NCI-H1092 (cell line): ENCODE measurements at regions not wholly inside any gene's neighbourhood (a gene's known extent, or its start where the extent isn't known, plus 50 kb on each side); places are given as distances from the start of the nearest gene placed in this dataset.

ENCODE experiments used
- DNase-seq: peaks from one replicate; lab custom pipeline; 2025; lab: John Stamatoyannopoulos, UW

DNA sequence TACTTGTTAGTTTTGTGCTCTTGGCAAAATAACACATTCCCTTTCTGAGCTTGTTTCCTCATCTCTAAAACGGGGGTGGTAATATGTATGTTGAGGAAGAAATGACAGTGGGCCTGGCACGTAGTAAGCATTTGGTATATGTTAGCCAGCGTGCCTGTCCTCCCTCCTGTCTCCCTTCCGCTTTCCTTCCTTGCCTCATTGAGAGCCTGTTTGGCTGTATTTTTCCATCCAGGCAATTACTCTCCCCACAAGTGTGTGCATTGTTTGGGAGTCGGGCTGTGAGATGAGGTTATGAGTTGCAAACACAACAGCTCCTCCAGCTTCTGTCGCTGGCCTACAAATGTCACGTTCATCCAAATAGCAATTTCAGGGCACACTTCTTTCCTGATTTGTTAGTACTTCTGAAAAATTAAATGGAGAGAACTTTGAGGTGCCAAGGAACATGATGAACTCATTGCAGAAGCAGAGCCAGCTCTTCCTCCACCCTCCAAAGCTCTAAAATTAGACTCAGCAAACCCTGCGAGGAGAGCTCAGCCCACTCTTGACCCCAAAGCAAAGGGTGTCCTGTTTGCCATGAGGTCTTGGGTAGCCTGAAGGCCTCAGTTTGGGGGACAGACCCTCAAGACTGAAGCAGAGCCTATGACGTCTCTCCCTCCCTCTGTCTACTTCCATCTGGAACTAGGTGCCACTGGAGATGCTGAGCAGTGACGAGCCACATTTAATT, 50.7 kb upstream of the TOX2 start:
- DNase-seq: no peak

DNA sequence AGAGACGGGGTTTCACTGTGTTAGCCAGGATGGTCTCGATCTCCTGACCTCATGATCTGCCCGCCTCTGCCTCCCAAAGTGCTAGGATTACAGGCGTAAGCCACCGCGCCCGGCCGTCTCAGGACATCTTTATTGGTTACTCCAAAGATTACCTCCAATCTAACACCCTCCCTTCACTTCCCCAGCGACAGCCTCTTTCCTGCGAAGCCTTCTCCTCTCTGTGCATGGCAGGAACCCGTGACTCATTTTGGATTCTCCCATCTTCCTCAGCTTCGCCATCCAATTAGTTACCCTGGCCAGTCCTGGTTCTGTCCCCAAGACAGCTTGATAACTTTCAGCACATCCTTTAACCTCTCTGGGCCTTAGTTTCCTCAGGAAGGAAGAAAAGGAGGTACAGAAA, 51.3 kb upstream of the TOX2 start:
- DNase-seq: no peak

DNA sequence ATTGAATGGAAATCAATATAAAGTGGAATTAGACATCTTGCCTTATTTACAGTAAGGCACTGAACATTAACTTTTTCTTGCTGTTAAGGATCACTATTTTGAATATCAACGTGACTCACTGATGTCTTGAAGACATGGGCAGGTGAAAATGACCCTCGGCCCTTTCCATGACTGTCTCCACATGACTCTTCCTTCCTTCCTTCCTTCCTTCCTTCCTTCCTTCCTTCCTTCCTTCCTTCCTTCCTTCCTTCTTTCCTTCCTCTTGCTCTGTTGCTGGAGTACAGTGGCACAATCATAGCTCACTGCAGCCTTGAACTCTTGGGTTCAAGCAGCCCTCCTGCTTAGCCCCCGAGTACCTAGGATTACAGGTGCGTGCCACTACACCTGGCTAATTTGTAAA, 52.2 kb upstream of the TOX2 start:
- no peak for DNase-seq

DNA sequence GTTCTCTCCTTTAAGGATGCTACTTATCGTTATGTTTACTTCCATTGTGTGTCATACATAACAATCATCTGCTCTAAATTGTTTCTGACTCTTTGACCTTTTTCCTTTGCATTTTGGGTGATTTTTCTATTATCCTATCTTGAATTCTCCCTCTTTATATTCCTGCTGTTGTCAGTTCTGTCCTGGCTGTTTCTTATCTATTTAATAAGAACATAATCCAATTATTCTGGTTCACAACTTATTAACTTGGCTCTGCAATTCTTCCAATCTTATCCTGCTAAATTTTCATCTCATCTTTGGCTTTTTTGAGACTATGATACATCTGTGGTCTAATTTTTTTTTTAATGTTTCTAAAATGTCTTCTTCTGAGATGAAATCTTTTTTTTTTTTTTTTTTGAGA, 54.7 kb upstream of the TOX2 start:
- DNase-seq: no peak

DNA sequence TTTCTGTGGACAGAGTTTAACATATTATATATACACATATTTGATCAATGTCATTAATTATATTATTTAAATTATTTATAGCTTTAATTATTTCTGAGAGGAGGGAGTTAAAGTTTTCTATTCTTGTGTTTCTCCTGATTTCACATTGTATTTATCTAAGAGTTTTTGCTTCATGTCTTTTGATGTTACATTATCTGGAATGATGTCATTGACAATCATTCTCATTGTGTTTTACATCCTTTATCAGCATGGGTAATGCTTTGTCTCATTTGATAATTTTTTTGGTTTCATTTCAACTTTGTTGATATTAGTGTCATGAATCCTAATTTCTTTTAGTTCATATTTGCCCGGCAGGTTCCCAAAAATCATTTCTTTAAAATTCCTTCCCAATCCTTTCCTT, 56.7 kb upstream of the TOX2 start:
- no peak for DNase-seq

DNA sequence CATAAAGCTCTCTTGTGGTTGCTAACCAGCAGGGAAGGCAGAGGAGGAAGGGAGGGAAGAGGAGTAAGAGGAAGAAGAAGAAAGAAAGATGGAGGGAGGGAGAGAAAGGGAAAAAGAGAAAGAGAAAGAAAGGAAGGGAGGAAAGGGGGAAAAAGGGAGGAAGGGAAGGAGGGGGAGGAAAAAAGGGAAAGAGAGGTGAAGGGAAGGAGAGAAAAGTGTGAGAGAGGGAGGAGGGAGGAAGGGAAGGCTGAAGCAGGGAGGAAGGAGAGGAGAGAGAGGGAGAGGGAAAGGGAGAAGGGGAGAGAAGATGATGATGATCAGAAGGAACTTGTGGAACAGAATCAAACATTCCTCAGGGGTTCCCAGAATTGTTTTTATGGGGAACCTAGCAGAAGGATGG, 57.5 kb upstream of the TOX2 start:
- no peak for DNase-seq

DNA sequence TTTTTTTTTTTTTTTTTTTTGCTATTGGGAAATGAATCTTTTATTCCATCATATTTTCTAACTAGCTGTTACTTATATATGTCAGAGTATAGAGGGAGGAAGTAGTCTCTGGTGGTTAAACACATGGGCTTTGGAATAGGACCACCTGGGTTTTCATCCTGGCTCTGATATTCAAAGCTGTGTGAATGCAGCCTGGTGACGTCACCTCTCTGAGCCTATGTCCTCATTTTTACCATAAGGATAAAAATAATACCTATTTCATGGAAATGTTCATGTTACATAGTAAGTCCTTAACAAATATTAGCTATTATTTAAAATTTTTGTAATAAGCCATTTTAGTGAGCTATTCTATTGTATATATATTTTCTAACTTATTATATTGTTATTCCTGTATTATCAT, 58.8 kb upstream of the TOX2 start:
- DNase-seq: no peak

DNA sequence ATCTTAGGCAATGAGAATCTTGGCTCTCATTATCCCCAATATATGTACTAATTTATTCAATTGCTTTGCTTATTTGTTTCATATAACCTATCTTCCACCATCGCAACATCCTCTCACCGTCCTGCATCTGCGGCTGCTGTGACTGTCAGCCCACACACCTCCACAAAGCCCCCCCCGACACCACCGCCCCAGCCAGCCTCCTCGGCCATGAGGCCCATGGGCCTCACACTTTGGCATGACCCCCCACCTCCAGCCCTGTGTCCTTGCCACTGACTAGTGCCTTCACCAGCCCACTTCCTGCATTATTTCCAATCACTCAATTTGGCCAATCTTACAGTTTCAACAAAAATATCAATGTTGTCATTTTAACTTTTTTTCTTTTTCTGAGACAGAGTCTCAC, 60.7 kb upstream of the TOX2 start:
- DNase-seq: no peak

DNA sequence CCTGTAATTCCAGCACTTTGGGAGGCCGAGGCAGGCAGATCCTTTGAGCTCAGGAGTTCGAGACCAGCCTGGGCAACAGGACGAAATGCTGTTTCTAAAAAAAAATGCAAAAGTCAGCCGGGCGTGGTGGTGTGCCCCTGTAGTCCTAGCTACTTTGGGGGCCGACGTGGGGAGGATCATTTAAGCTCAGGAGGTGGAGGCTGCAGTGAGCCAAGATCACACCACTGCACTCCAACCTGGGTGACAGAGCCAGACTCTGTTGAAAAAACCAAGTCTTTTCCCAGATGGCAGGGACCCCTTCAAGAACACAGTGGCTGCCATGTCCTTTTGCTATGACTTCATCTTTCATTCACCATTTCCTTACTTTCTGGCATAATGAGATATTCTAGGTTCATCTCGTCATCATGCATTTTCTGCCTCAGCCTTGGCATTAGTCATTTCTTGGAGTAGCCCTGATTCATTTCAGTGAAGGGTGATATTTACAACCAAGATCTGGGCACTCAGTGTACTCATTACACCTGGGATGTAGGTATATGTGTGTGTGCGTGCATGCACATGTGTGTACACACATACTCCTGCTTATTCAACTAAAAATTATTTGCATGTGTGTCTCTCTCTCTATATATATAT, 61.4 kb upstream of the TOX2 start:
- DNase-seq: no peak

DNA sequence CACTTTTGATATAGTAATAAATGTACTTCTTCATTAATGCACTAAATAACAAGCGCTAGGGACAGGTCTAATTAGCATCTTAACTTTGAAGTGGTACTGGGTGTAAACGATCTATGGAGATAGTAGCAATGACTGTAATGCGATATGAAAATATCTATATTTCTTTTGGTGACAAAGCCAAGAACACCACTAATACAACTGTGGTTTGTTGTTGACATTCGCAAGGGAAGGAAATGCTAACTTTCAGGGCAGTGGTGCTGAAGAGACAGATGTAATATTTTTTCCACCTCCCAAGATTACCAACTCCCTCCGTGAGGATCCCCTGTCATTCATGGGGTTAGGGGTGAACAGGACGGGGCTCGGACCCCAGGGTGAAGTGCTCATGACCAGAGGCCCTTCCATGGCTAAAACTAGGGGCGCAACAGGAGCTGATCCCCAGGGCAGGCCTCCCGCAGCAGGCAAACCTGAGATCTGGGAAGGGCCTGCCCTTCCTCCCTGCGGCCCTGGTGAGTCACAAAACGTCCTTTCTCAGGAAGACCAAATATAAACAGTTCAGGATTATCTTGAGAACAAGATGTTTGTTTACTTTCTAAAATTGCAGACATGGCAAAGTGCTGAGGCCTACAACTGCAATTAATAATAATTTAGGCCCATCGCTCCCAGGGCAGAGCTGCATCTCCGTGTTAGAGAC, 65.0 kb upstream of the TOX2 start:
- DNase-seq: no peak

DNA sequence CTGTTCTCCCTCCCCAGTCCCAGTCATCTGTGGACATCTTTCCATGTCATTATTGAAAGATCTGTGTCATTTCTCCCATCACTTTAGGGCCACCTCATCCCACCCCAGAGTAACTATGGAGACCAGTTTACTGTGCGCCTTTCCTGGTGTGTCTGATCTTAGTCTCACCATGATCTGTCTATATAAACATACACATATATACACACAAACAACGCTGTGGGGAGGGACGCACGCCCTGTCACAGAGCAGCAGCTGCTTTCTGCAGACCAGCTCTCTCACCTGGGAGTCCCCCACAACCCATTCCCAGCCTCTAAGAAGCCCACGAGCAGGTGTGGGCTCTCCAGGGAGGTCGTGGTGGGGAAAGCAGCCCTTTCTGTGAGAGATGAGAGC, 68.1 kb upstream of the TOX2 start:
- DNase-seq: no peak

DNA sequence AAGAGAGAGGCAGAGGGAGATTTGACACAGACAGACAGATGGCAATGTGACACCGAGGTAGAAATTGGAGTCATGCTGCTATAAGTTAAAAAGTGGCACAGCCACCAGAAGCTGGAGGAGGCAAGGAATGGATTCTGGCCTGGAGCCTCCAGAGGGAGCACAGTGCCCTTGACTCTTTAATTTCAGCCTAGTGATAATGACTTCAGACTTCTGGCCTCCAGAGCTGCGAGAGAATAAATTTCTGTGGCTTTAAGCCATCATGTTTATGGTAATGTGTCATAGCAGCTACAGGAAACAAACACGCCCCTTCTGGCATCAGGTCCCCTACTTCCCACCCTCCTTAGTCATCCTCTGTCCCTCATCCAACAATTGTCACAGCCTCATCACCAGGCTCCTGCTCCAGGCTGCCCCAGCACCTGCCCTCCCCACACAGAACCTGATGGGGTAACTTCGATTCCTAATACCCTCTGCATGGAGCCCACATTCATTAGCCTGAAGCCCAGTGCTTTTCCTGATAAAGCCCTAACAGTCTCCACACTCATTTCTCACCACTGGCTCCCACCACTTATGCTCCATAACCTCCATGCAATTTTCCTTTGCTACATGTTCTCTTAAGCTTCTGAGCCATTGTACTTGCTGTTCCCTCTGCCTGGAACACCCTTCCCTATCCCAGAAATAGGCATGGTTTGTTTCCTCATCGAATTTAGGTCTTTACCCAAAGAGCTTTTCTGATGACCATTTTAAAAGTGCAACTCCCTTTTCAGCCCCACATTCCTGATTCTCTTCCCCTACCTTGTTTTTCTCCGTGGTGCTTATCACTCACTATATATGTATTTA, 69.7 kb upstream of the TOX2 start:
- no peak for DNase-seq

DNA sequence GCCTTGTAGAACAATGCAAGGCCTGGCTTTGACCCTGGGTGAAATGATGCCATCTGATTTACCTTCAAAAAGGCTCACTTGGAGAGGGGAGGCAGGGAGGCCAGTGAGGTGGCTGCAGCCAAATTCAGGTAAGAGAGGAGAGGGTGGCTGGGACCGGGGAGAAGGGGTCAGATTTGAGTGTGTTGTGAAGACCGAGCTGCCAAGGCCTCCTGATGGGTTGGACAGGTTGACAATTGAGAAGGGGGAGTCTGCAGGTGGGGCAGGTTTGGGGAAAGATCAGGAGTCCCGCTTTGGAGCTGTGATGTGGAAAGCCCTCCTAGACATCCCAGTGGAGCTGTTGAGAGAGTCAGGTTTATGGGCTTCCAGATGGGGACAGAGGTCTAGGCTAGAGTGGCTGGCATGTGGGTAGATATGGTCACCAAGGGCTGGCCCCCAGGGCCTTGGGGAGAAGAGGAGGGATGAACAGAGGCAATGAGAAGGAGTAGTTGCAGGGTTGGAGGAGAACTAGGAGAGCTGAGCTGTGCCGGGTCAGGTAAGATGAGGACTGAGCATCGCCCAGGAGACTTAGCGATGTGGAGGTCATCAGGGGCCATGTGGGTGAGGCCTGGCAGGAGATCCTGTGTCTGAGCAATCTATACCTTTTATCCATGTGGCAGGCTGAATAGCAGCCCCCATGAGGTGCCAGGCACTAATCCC, 70.5 kb upstream of the TOX2 start:
- no peak for DNase-seq

DNA sequence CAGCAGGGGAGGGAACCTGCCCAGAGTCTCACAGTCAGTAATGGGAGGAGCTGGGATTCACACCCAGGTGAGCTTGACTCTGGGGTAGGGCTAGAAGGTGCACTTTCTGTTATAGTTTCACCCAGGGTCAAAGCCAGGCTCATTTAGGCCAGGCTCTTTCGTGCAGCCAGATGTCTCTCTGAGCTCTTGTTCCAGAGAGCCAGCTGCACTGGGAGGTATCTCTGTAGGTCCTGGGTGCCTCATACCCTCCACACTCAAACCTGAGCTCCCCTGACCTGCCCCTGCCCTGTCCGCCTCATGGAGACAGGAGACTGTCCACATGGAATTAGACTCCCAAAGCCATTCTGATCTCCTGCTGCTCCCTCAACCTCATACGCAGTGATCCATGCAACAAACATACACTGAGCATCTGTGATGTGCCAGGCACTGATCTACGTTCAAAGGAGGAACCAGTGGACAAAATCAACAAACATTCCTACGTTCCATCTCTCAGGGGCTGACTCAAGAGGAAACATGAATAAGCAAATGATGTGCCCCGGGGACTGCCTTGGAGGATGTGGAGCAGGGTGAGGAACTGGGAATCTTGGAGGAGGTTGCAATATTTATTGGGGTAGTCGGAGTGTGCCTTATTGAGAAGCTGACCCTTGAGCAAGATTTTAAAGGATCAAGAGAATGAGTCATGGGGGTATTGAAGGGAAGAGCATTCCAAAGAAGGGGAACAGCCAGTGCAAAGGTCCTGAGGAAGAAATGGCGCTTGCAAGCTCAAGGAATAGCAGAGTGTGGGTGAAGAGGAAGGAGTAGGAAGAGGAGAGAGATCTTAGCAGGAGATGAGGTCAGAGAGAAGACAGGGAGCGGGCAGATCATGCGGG, 71.3 kb upstream of the TOX2 start:
- DNase-seq: no peak

DNA sequence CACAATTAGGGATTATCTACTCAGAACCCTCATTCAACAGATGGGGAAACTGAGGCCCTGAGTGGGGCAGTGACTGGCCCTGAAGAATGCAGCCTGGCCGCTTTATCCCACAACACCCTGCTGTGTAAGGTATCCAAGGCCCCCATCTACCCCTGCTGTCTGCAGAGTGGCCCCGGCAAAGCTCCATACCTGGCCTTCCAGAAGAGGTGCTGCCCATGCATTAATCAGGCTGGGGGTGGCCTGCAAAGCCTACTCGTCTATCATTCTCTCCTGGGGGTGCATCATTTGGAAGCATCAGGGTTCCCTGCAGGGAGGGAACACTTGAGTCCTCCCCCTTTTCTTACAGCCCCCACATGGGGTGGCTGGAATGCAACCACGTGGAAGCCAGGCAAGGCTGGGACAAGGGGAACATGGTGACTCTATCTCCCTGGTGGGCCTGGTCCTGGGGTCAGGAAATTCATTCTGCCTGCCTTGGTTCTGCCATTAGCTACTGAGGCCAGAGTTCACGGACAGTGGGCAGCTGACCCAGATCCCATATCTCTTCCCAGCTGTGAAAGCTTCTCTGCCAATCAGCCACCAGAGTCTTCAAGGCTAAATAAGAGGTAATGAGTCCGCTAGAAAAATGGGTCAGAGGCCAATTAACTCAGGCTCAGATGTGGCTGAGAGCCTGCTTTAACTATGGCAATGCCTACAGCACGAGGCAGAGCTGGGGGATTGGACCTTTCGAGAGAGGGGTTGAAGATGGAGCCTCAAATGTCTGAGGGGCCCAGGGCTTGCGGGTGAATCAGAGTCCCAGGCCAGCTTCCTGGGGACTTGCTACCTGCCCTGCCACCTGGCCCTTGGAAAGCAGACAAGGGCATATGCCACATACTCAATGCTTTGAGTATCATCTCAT, 72.3 kb upstream of the TOX2 start:
- no peak for DNase-seq

DNA sequence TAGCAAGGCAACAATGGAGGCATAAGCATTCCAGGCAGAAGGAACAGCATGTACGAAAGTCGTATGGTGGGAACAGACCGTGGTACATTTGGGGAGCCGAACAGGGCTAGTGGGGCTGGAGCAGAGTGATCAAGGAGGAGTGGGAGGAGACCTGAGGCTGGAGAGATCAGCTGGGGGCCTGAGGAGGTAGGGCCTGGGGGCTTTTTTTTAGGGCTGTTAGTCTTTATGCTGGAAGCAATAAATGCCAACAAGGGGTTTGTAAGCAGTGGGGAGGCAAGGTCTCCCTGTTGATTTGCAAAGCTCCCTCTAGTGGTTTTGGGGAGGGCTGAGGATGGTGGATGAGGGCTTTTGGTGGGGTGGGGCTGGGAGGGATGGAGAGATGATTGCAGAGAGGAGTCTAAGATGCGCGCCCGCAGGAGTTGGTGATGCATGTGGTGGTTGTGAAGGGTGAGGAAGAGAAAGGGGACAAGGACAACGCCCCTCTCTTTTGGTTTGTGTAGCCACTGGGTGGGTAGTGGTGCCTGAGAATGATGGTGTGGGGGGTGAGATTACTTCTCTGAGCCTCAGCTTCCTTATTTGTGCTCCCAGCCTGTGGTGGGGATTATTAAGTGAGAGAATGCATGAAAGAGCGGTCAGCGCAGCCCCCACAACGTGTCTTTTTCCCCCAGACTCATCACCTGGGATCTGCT, 74.1 kb upstream of the TOX2 start:
- DNase-seq: peak; percentile 1

DNA sequence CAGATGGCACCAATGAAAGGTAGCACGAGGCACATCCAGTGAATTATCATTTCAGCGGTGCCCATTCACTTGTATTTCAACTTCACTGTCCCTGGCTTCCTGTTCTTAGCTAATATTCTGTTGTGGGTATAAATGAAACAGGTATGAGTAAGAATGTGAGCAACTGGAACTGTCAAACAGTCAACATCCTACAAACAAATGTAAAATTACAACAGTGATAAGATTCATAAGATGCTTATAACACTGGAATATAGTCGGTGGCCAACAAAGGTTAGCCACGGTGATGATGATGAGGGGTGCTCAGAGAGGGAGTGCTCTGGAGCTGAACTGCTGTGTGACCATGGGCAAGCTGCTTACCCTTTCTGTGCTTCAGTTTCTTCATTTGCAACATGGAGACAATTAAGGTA, 74.9 kb upstream of the TOX2 start:
- no peak for DNase-seq

DNA sequence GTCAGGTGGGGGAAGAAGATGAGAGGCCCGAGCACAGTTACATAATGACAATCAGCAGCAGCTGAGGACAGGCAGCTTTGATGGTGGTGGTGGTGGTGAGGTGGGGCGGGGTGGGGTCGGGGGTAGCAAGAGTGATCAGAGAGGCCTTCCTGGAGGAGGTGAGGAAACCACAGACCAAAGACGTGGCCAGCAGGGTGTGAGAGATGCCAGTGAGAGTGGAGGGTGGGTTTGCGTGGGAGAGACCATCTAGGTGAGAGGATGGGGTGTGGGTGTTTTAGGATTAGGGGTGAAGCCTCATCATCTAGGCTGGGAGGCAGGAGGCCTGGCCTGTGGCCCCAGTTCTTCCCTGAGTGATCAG, 76.0 kb upstream of the TOX2 start:
- no peak for DNase-seq
